ENCODE measurements at regions not wholly inside any gene's neighbourhood (a gene's known extent, or its start where the extent isn't known, plus 50 kb on each side); places are given as distances from the start of the nearest gene placed in this dataset.
A peak's percentile ranks its signal among the peaks of the same experiment; 100 is the strongest.

DNA sequence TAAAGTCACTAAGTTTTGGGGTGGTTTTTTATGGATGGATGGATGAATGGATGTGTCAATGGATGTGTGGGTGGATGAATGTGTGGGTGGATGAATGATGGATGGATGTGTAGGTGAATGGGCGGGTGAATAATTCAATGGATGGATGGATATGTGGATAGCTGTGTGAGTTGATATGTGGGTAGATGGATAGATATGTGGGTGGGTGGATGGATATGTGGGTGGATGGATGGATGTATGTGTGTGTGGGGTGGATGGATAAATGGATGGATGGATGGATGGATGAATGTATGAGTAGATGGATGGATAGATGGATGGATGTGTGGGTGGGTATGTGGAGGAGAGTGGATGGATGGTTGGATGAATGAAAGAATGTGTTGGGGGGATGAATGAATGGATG, 310.1 kb upstream of the C16orf82 start:
- H3K36me3 ChIP-seq (ENCODE audit: insufficient read depth, low read length, poor library complexity, severe bottlenecking), result no peaks in the 10 kb centered on the region
- ChIA-PET CTCF (no interaction called here), POLR2A (ENCODE audit: low non-redundant PET) (no interaction called here)
- H3K4me3 ChIP-seq (ENCODE audit: low read depth, low read length, poor library complexity, severe bottlenecking), result no peak overlapping the region
- no peak for TF ChIP-seq EZH2 (IDR thresholded peaks at IDR 0.05; ENCODE audit: borderline replicate concordance, low read depth, low read length, poor library complexity, severe bottlenecking)
- TF ChIP-seq, protein P1, sequence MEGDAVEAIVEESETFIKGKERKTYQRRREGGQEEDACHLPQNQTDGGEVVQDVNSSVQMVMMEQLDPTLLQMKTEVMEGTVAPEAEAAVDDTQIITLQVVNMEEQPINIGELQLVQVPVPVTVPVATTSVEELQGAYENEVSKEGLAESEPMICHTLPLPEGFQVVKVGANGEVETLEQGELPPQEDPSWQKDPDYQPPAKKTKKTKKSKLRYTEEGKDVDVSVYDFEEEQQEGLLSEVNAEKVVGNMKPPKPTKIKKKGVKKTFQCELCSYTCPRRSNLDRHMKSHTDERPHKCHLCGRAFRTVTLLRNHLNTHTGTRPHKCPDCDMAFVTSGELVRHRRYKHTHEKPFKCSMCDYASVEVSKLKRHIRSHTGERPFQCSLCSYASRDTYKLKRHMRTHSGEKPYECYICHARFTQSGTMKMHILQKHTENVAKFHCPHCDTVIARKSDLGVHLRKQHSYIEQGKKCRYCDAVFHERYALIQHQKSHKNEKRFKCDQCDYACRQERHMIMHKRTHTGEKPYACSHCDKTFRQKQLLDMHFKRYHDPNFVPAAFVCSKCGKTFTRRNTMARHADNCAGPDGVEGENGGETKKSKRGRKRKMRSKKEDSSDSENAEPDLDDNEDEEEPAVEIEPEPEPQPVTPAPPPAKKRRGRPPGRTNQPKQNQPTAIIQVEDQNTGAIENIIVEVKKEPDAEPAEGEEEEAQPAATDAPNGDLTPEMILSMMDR (conservative IDR thresholded peaks at IDR 0.05; ENCODE audit: low read depth, low read length), result no peak
- no TSS peak for BruUV-seq (replicated peaks)
- H3K27ac ChIP-seq (ENCODE audit: low read depth, low read length, poor library complexity, severe bottlenecking), result no peak overlapping the region
- H3K9me3 ChIP-seq (ENCODE audit: low read depth, low read length, poor library complexity, severe bottlenecking), result no peaks in the 10 kb centered on the region
- H3K27me3 ChIP-seq (replicated peaks; ENCODE audit: insufficient read depth, low read depth, low read length, poor library complexity), result no peaks in the 10 kb centered on the region
- intact Hi-C loops (cut with micrococcal nuclease; ENCODE audit: unreplicated experiment), result no loop called here
- no peak for DNase-seq (ENCODE audit: low spot score)
- H3K4me1 ChIP-seq (ENCODE audit: insufficient read depth, low read length, poor library complexity, severe bottlenecking), result no peaks in the 10 kb centered on the region

- Histone ChIP-seq H3K36me3 (ENCODE audit: insufficient read depth, low read length, poor library complexity, severe bottlenecking) (no peaks in the 10 kb centered on the region), H3K4me1 (ENCODE audit: insufficient read depth, low read length, poor library complexity, severe bottlenecking) (no peaks in the 10 kb centered on the region), H3K27me3 (replicated peaks; ENCODE audit: insufficient read depth, low read depth, low read length, poor library complexity) (peaks cover 6% of the 10 kb centered on the region), H3K9me3 (ENCODE audit: low read depth, low read length, poor library complexity, severe bottlenecking) (no peaks in the 10 kb centered on the region), H3K27ac (ENCODE audit: low read depth, low read length, poor library complexity, severe bottlenecking) (no peak overlapping the region), H3K4me3 (ENCODE audit: low read depth, low read length, poor library complexity, severe bottlenecking) (no peak overlapping the region)
- ChIA-PET CTCF (no interaction called here), POLR2A (ENCODE audit: low non-redundant PET) (no interaction called here)
- no TSS peak for BruUV-seq (replicated peaks)
- no peak for DNase-seq (ENCODE audit: low spot score)
- TF ChIP-seq, protein P1 (conservative IDR thresholded peaks at IDR 0.05; ENCODE audit: low read depth, low read length), result no peak
- TF ChIP-seq EZH2 (IDR thresholded peaks at IDR 0.05; ENCODE audit: borderline replicate concordance, low read depth, low read length, poor library complexity, severe bottlenecking), result no peak
- intact Hi-C loops (cut with micrococcal nuclease; ENCODE audit: unreplicated experiment), result no loop called here
Measured at GRCh38 chr16:26762594-26762993, 304.1 kb upstream of the C16orf82 start.

GRCh38 chr16:26765087-26765486, 301.6 kb upstream of the C16orf82 start:
- no peaks in the 10 kb centered on the region for H3K36me3 ChIP-seq (ENCODE audit: insufficient read depth, low read length, poor library complexity, severe bottlenecking)
- DNase-seq (ENCODE audit: low spot score), result peak; percentile 39
- H3K9me3 ChIP-seq (ENCODE audit: low read depth, low read length, poor library complexity, severe bottlenecking), result no peaks in the 10 kb centered on the region
- TF ChIP-seq, protein P1 (conservative IDR thresholded peaks at IDR 0.05; ENCODE audit: low read depth, low read length), result peak; percentile 40; the same call in 1 of the 2 replicates
- no peak for TF ChIP-seq EZH2 (IDR thresholded peaks at IDR 0.05; ENCODE audit: borderline replicate concordance, low read depth, low read length, poor library complexity, severe bottlenecking)
- CTCF ChIA-PET, result no interaction called here
- no peak overlapping the region for H3K4me3 ChIP-seq (ENCODE audit: low read depth, low read length, poor library complexity, severe bottlenecking)
- H3K27me3 ChIP-seq (replicated peaks; ENCODE audit: insufficient read depth, low read depth, low read length, poor library complexity), result peaks cover 30% of the 10 kb centered on the region
- POLR2A ChIA-PET (ENCODE audit: low non-redundant PET), result no interaction called here
- BruUV-seq (replicated peaks), result no TSS peak
- H3K27ac ChIP-seq (ENCODE audit: low read depth, low read length, poor library complexity, severe bottlenecking), result no peak overlapping the region
- no peaks in the 10 kb centered on the region for H3K4me1 ChIP-seq (ENCODE audit: insufficient read depth, low read length, poor library complexity, severe bottlenecking)
- intact Hi-C loops (cut with micrococcal nuclease; ENCODE audit: unreplicated experiment), result no loop called here
